ENCODE measurements at regions not wholly inside any gene's neighbourhood (a gene's known extent, or its start where the extent isn't known, plus 50 kb on each side); places are given as distances from the start of the nearest gene placed in this dataset.
"Not testable (repeated sequence)": the region's sequence is repeated elsewhere in the genome, so short reads cannot be mapped to it uniquely, and the experiment has no call there.

DNA sequence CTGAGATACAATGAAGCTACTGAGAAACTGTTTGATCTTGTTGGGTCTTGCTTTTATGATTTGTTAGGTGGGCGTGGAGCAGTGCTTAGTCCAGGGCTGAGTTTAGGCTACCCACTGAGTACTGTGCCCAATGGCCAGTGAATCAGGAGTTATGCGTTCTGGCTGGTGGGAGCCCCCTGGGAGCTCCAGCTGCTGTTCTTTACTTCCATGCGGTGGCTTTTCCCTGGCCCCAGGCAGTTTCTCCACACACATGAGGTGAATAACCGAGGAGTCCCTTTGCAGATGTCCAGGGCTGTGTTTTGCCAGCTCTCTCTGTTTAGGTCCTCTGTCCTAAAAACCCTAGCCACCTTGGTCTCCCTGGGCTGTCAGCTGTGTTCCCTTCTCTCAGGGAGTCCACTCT is 106.5 kb downstream of the KLF13 start:
- DNase-seq (ENCODE audit: low read depth in 2 of 2) = no peak

DNA sequence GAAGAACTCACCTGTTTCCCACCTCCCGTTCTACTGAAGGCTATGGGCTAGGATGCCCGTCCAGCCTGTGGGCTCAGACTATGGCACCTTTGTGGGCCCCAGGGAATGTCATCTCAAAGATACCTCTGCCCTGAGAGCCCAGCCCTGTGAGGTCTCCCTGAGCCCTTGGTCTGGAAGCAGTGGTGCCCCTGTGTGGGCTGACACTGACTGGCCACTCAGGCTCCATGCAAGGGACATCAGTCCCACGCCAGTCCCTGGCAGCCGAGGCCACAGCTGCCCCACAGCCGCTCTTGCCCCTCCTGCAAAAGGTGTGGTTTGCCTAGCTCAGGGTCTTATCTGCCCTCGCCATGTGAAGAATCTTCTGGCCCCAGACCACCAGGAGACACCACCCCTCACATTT is 106.9 kb downstream of the KLF13 start:
- DNase-seq (ENCODE audit: low read depth in 2 of 2) = no peak

GRCh38 chr15:31434275-31434587 is 107.6 kb downstream of the KLF13 start:
- DNase-seq (ENCODE audit: low read depth in 2 of 2) = no peak

- peak; percentile 58 to 63 for DNase-seq (ENCODE audit: low read depth in 2 of 2)
These were observed 108.1 kb downstream of the KLF13 start for GRCh38 chr15:31434588-31435260.

- peak; percentile 53 to 56 for DNase-seq (ENCODE audit: low read depth in 2 of 2)
These were observed 108.8 kb downstream of the KLF13 start for GRCh38 chr15:31435261-31435911.

DNA sequence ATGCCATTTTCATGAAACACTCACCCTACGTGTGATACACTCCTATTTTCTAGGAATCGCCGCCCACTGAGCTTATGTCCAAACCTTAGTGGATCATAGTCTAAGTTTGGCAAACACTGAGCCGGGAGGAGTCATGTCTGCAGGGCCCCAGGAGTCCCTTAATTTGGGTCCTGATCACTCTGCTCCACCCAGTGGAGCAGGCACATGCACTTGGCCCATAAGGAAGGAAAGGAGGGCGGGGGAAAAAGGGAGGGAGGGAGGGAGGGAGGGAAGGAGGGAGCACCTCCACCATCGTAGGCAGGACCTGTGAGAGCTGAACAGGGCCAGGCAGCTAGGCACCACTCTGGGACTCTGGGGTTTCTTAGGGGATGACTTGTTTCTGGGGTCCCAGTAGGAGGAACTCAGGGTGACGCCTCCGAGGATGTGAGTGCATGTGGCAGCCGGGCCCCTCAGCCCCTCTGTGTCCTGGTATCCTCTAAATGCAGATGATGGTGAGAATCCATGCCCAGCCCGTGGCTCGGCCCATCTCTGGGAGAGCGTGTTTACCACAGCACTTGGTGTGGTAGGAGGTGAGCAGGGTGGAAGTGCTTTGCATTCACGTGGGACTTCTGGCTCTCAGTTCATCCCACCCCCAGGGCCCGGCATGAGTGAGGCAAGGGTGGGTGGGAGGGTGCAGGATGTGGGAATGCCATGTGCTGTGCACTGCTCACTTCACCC is 109.4 kb downstream of the KLF13 start:
- no peak for DNase-seq (ENCODE audit: low read depth in 2 of 2)

DNA sequence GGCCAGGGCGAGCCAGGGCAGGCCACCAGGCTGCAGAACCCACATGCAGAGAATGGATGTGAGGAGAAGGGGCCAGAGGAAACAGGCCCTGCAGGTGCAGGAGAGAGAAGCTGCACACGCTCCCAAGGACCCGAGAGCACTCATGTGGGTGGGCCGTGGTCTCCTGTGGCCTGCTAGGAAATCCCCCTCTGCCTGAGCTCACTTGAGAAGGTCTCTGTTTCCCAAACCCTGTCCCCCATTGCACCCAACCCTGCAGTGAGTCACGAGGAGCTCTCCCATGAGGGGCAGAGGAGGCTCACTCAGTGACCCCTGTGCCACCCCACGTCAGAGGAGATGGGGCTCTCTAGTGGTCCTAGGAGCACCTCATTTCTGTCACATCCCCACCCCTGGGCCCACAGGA is 111.1 kb downstream of the KLF13 start:
- peak in 1 of 2 donors; percentile 27 for DNase-seq (ENCODE audit: low read depth in 2 of 2)

- DNase-seq (ENCODE audit: low read depth in 2 of 2) = no peak
These were observed 112.1 kb downstream of the KLF13 start for GRCh38 chr15:31438601-31439265.

DNA sequence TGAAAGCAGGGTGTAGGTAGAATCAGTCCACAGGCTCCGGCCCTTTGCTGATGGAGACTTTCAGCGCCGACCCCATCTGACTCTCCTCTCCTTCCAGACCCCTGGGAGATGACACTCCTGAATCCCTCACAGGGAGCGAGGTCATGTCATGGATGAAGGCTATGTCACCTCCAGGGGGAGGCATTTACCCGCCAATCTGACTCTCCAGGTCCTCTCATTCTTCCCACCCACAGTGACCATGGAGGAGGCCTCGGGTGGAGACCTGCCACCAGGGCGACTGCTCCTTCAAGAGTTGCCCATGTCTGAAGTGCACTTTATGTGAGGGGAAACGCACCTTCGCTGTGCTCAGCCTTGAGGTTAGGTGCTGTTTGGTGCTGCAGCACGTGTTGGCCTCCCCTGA is 112.7 kb downstream of the KLF13 start:
- no peak for DNase-seq (ENCODE audit: low read depth in 2 of 2)

- not testable (repeated sequence) for DNase-seq (ENCODE audit: low read depth in 2 of 2)
These were observed 113.6 kb downstream of the KLF13 start for GRCh38 chr15:31440216-31440615.

GRCh38 chr15:31440754-31441311 is 114.2 kb downstream of the KLF13 start:
- DNase-seq (ENCODE audit: low read depth in 2 of 2) = peak in 1 of 2 donors; percentile 21

- DNase-seq (ENCODE audit: low read depth in 2 of 2) = no peak
These were observed 115.6 kb downstream of the KLF13 start for GRCh38 chr15:31442226-31442625.

- no peak for DNase-seq (ENCODE audit: low read depth in 2 of 2)
These were observed 116.1 kb downstream of the KLF13 start for GRCh38 chr15:31442699-31443111.

- no peak for DNase-seq (ENCODE audit: low read depth in 2 of 2)
These were observed 118.2 kb downstream of the KLF13 start for GRCh38 chr15:31444844-31445243.

DNA sequence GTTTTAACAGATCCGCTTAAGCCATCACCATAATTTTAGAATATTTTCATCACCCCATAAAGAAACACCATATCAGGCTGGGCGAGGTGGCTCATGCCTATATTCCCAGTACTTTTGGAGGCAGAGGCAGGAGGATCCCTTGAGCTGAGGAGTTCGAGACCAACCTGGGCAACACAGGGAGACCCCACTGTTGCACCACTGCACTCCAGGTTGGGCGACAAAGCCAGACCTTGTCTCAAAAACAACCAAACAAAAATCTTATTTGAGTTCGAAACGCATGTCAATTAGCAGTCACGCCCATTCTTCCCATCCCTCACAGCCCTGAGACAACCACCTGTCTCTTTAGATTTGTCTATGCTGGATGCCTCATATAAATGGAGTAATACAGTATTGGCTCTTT is 119.9 kb downstream of the KLF13 start:
- DNase-seq (ENCODE audit: low read depth in 2 of 2) = no peak

DNA sequence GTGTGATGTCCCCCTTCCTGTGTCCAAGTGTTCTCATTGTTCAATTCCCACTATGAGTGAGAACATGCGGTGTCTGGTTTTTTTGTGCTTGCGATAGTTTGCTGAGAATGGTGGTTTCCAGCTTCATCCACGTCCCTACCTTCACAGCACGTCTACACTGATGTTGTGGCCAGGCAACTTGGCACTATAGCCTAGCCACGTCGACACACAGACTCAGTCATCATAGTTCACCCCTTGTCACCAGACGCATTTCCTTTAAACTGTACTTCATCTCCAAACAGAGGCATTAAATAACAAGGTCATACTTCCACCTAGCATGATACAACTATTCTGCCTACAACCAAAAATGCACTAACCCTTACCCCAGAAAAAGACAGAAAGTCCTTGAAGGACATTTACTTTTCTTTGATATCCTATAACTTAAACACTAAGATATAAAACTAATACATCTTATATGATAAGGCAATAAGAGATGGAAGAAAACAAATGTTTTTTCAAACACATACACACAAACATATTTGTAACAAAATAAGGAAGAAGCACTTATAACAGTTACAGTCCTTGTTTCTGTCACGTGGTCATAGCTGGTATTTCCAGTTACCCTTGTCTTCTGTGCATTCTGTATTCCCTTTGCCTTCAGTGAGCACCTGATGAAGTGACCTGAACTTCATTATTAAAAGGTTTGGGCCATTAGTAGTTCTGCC is 121.4 kb downstream of the KLF13 start:
- DNase-seq (ENCODE audit: low read depth in 2 of 2) = no peak

- no peak for DNase-seq (ENCODE audit: low read depth in 2 of 2)
These were observed 122.0 kb downstream of the KLF13 start for GRCh38 chr15:31448635-31448979.

GRCh38 chr15:31452595-31453557 is 126.2 kb downstream of the KLF13 start:
- no peak for DNase-seq (ENCODE audit: low read depth in 2 of 2)

DNA sequence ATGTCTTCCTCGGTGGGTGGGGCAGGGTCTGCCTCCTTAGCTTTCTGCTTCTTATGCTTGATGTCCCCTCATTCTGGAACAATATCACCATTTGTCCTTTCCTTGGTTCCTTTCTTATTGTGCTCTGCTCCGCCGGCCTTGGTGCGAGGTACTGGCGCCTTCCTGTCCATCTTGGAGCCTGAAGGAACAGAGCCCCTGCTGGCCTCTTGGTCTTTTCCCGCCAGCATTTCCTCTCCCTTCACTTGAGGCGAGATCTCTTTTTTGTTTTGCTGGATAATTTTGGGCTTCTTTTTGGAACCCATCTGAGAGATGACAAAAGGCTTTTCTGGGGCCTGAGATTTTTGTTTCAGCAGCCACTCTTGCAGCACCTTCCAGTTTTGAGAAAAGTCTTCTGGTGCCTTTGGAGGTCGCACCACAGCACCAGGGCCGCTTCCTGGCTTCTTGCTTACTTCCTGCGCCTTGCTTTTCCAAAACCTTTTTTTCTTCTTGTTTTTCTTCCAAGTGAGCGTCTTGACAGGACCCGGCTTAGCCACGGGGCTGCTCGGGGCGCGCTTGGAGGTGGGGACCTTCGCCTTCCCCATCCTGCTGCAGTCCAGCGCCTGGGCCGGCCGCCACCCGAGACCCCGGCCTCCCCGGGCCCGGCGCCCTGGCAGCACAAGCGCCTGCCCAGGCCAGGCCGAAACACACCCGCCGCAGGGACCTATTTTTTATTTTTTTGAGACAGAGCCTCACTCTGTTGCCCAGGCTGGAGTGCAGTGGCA is 127.1 kb downstream of the KLF13 start:
- DNase-seq (ENCODE audit: low read depth in 2 of 2) = no peak

GRCh38 chr15:31455499-31455898 is 128.9 kb downstream of the KLF13 start:
- no peak for DNase-seq (ENCODE audit: low read depth in 2 of 2)

Measured in stimulated activated CD4-positive, alpha-beta T cell treated with anti-CD3 and anti-CD28 coated beads, Interleukin-1b, Interleukin-23, amount 100 ng/mL, for 1 hour (primary cell).